ENCODE measurements at regions not wholly inside any gene's neighbourhood (a gene's known extent, or its start where the extent isn't known, plus 50 kb on each side); places are given as distances from the start of the nearest gene placed in this dataset.
"Not testable (repeated sequence)": the region's sequence is repeated elsewhere in the genome, so short reads cannot be mapped to it uniquely, and the experiment has no call there.

- no peak for DNase-seq (ENCODE audit: low read depth in 4 of 4, low spot score in 3 of 4)
These were observed 113.7 kb upstream of the CCND2 start for GRCh38 chr12:4159851-4160250.

GRCh38 chr12:4158306-4158705, 115.3 kb upstream of the CCND2 start:
- no peak for DNase-seq (ENCODE audit: low read depth in 4 of 4, low spot score in 3 of 4)

DNA sequence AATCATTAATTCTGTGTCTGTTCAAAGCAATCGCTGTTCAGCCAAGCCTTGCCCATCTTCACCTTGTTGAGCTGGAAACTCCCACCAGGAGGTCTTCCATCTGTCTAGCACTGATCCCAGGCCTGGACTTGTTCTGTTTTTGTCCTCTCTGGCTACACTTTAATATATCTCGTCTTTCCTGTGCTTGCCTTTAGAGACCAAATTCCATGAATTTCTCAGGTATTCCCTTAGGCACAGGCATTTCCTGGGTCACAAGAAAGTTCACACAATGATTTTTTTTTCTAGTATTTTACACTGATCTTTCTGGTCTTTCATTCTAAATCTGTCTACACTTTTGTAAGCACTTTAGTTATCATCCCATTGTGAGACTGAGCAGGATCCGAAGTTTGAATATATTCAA, 116.4 kb upstream of the CCND2 start:
- no peak for DNase-seq (ENCODE audit: low read depth in 4 of 4, low spot score in 3 of 4)

GRCh38 chr12:4156317-4156716, 117.2 kb upstream of the CCND2 start:
- no peak for DNase-seq (ENCODE audit: low read depth in 4 of 4, low spot score in 3 of 4)

- no peak for DNase-seq (ENCODE audit: low read depth in 4 of 4, low spot score in 3 of 4)
These were observed 118.8 kb upstream of the CCND2 start for GRCh38 chr12:4154672-4155225.

DNA sequence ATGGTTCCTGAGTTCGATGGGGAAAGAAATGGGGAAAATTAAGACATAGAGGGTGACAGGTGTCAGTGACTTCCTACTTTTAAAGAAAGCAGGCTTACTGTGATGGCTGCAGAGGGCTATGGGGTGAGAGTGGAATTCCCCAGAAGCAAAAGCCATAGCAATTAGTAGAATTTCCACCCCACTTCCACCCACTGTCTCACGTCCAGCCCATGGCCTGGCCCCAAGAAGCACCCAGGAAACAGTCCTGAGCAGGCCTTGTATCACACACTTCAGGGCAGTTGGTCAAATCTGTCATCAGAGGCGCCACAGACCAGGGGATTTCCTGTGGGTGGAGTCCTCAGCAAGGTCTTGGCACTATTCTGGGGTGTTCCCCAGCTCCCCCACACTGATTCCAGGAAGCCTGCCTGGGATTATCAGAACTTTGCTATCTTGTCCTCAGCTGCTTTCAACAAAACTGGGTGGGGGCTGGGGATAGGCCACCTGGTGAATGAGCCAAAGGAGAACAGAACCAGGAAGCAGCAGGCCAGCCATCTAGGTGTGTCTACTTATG, 120.1 kb upstream of the CCND2 start:
- DNase-seq (ENCODE audit: low read depth in 4 of 4, low spot score in 3 of 4) = no peak

- no peak for DNase-seq (ENCODE audit: low read depth in 4 of 4, low spot score in 3 of 4)
These were observed 121.3 kb upstream of the CCND2 start for GRCh38 chr12:4152145-4152795.

- no peak for DNase-seq (ENCODE audit: low read depth in 4 of 4, low spot score in 3 of 4)
These were observed 122.0 kb upstream of the CCND2 start for GRCh38 chr12:4151362-4152121.

- not testable (repeated sequence) for DNase-seq (ENCODE audit: low read depth in 4 of 4, low spot score in 3 of 4)
These were observed 123.2 kb upstream of the CCND2 start for GRCh38 chr12:4150355-4150754.

- DNase-seq (ENCODE audit: low read depth in 4 of 4, low spot score in 3 of 4) = no peak
These were observed 125.0 kb upstream of the CCND2 start for GRCh38 chr12:4148418-4149056.

DNA sequence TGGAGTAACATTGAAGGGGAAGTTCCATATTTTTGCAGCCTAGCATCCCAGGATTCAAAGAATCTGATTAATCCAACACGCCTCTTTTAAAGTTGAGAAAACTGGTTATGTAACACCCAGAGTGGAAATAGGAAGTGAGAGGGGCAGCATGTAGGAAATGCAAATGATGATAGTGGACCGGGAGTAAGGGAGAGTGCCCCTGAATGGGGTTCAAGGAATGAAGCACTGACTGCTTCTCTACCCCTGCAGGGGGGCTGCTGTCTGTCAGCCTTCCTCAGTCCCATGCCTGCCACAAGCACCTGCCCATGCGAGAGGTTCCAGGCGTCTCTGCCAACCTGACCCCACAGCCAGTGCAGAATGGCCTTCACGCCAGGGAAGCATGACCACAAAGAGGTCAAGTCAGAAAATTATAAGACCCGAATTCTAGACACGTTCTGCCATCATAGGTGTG, 126.5 kb upstream of the CCND2 start:
- DNase-seq (ENCODE audit: low read depth in 4 of 4, low spot score in 3 of 4) = no peak

DNA sequence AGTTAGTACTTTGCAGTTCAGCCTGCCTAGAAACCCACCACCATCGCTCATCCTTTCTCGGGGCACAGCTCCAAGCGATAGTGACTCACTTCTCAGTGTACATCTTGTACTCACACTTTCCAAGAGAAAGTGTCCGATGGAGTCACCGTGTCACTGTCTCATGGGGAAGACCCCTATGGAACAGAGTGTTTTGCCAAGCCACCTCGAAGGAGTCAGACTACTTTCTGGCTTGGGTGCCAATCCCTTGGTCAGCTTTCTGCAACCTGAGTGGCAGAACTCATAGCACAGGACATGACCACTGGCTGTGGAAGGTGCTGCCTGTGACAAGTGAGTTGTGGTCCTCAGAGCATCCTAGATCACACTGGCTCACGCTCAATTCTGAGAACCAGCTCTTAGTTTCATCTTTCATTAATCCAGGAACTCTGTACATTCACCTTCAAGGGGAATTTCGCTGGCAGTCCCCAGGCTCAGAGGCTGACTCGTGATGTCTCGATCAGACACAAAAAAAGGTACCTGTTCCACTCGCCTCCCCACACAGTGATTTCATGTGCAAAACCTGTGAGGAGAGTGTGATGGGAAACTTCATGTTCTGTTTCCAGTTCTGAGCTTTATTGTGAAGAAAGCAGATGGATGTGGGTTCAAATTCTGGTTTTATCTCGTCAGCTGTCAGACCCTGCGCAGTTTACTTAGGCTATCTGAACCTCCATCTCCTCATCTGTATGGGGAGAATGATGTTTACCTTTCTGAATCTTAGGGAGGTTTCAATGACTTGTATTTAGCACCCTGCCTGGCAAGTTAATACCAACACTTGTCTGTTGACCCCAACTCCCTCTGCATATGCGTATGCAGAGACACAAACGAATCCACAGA, 127.3 kb upstream of the CCND2 start:
- no peak for DNase-seq (ENCODE audit: low read depth in 4 of 4, low spot score in 3 of 4)

GRCh38 chr12:4144676-4145075, 128.9 kb upstream of the CCND2 start:
- DNase-seq (ENCODE audit: low read depth in 4 of 4, low spot score in 3 of 4) = no peak

DNA sequence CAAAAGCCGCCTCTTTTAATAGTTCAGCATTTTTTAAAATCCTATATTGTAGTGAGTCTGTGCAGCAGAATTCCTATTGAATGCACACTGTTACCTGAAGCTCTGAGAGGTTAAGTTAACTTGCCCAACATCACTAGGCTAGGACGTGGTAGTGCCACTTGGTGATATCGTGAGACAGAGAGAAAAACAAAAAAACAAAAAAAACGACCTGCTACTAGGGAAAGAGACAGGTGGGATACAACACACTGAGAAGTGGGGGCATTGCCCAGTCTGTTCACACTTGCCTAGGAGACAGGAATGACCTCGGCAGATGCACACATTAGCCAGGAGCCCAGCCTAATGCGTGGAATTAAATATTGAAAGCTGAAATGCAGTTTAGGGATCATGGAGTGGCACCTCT, 129.7 kb upstream of the CCND2 start:
- DNase-seq (ENCODE audit: low read depth in 4 of 4, low spot score in 3 of 4) = no peak

GRCh38 chr12:4141348-4142270, 132.0 kb upstream of the CCND2 start:
- no peak for DNase-seq (ENCODE audit: low read depth in 4 of 4, low spot score in 3 of 4)

DNA sequence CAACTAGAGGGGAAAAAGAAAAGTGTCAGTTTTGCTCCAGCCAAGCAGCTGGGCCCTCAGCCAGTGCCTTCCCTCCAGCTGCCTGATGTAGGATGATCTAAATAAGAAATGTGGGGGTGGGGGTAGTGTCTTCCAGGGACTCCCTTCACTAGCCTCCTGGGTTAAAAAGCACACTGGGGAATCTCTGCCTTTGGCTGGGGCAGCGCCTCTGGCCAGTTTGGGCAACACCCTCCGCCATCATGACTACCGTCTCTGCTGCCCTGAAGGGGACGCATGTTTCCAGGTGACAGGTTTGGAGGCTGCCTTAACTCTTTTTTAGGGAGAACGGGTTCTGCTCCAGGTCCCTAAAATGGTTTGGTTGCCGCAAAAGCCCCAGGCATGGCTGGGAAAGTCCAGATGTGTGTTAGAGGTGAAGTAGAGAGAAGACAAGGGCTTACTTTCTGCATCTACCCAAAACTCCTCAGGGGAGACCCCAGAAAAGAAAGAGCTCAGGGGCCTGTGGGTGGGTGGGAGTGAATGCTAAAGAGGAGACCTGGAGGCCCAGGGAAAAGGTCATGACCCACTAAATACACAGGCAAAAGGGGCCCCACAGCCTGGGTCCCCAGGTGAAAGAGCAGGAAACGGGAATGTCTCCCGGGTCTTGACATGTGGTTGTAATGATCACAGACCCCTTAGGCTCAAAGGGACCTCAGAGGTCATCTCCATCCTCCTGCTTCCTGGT, 132.8 kb upstream of the CCND2 start:
- no peak for DNase-seq (ENCODE audit: low read depth in 4 of 4, low spot score in 3 of 4)

DNA sequence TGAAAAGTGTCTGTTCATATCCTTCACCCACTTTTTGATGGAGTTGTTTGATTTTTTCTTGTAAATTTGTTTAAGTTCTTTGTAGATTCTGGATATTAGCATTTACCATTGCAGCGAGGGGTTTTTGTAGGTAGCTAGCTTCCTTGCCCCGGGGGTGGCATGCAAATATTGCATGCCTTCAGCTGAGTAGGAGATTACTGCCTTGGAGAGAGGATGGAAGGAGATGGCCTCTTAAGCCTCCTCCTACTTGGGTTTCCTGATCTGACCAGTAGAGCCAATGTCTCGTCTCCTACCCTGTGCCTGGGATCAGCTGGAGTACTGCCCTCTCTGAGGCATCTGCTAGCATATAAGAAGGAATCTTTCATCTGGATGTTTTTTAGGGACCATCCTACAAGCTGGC, 134.4 kb upstream of the CCND2 start:
- no peak for DNase-seq (ENCODE audit: low read depth in 4 of 4, low spot score in 3 of 4)

- DNase-seq (ENCODE audit: low read depth in 4 of 4, low spot score in 3 of 4) = not testable (repeated sequence)
These were observed 135.0 kb upstream of the CCND2 start for GRCh38 chr12:4138532-4138931.

- DNase-seq (ENCODE audit: low read depth in 4 of 4, low spot score in 3 of 4) = no peak
These were observed 135.5 kb upstream of the CCND2 start for GRCh38 chr12:4138051-4138450.

Measured in right renal pelvis (tissue), 4 donors.